GM19397 (cell line): ENCODE measurements at regions not wholly inside any gene's neighbourhood (a gene's known extent, or its start where the extent isn't known, plus 50 kb on each side); places are given as distances from the start of the nearest gene placed in this dataset.
"Not testable (repeated sequence)": the region's sequence is repeated elsewhere in the genome, so short reads cannot be mapped to it uniquely, and the experiment has no call there.

Experiments
- ATAC-seq: cut with Tn5 transposase; IDR thresholded peaks from one replicate; pipeline ENCODE4 v1.9.1; 2021; ENCODE audit warnings: mild to moderate bottlenecking, moderate library complexity; ENCODE audit not compliant: unreplicated experiment

DNA sequence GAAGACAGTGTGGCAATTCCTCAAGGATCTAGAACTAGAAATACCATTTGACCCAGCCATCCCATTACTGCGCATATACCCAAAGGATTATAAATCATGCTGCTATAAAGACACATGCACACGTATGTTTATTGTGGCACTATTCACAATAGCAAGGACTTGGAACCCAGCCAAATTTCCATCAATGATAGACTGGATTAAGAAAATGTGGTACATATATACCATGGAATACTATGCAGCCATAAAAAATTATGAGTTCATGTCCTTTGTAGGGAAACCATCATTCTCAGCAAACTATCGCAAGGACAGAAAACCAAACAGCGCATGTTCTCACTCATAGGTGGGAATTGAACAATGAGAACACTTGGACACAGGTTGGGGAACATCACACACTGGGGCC is 729.6 kb upstream of the ARPP21 start:
- ATAC-seq: not testable (repeated sequence)

DNA sequence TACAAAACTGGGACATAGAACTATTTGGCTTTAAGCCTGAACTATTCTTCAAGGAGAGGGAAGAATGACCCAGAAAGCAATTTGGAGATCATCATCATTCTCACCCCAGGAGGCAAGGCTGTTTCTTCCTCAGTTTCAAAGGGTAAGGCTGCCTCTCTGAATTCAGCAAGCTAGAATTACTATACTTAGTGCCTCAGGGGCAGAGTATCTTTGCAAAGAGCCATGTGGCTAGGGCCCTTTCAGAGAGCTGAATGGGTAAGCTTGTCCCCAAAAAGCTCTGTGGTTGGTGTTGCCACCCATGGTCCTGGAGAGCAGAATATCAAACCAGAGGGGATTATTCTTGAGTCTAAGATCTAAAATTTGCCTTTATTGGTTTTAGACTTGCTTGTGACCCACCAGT is 720.3 kb upstream of the ARPP21 start:
- no peak for ATAC-seq

DNA sequence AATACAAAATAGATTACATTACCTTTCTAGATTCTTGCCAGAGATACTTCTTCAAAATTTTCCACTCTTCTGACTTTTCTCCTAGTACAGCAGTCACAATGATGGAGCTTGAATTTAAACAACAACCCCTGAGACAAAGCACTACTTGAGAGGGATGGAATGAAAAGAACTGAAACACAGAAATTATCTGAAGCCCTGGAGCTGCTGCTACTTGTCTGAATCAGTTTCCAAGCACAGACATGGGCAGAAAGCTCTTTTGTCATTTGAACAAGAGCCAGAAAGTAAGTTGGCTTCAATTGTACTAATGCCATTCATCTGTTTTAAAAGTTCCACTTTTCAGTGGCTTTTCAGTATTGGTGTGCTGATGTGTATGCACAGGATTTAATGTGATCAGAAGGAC is 718.5 kb upstream of the ARPP21 start:
- ATAC-seq: no peak

DNA sequence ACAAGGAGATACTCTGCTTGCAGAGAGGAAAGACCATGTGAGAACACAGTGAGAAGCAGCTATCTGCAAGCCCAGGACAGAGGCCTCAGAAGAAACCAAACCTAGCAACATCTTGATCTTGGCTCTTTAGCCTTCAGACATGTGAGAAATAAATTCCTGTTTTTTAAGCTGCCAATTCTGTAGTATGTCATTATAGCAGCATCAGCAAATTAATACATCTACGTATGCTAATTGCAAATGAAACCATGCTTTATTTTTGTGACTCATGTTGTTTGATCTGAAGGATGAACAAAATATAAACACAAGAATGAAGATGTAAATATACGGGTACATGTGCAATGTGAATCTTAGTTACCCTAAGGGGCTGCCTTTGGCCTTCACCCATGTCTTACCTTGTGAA is 714.4 kb upstream of the ARPP21 start:
- ATAC-seq: no peak

DNA sequence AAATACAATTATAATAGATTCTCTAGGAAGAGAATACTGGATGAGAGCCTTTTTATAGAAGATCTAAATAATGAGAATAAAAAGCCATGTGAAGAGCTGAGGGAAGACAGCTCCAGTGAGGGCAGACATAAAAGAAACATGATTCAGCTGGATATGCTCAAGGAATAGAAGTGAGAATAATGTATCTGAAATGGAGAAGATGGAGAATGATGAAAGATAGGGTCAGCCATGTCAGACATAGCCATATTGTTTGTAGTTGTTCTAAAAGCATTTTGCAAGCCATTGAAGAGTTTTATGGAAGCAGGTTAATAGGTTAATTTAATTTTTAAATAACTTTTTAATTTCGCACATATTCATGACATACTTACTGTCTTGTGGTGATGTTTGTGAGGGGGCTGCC is 713.5 kb upstream of the ARPP21 start:
- ATAC-seq: no peak

DNA sequence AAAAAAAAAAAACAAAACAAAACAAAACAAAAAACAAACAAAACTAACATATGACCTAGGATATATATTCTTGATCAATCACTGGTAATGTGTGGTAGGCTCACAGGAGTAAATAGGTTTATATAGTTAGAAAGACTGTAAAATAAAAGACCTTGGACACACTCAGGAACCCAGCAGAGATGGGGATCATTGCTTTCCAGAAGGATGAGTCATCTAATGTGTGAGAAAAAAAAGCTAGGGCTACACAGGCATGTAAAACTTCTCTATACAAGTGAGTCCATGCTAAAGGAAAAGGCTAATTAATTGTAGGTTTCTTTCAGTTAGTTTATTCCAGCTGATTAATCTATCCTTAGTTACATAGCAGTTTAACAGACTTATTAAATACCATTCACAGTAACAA is 710.3 kb upstream of the ARPP21 start:
- ATAC-seq: no peak

DNA sequence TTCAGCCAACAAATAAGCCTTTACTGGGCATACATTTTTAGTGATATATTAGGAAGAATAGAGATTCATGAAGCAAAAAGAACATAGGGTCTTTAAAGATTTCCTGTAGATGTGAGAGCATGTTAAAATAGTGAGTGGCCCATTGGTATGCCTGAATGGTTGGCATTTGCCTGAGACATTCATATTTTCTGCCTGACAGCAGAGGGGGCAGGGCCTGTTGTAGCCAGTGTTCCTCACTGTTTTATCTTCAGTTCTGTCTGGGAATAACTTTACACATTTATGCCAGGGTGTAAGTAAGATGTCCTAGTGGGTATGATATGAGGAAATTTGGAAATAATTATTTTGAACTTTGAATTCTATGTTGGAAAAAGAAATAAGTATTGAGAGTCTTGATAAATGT is 704.7 kb upstream of the ARPP21 start:
- ATAC-seq: no peak

DNA sequence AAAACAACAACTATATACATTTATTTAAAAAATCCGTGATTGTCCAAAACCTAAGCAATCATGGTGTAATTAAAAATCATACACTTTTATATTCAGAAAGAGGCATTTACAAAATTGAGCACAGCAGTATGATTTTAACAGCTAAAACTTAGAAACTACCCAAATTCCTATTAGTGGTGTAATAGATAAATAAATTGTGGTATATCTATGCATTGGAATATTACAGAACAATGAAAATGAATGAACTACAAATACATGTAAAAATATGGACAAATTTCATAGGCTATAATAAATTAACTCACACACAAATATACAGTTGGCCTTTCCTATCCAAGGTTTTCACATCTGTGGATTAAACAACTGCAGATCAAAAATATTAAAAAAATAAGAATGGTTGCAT is 700.5 kb upstream of the ARPP21 start:
- no peak for ATAC-seq

DNA sequence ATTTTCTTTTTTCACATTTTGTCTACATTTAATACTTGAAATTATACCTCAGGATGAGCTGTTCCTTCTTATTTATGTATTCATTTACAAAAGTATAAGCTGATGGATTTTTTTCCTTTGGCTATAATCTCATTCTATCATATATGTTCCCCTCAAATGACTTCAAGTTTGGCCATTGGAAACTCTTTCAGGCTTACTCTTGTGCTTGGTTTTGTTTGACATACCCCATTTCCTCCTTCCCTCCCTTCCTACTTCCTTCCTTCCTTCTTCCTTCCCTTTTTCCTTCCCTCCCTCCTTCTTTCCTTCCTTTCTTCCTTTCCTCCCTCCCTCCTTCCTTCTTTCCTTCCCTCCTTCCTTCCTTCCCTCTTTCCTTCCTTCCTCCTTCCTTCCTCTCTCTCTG is 697.1 kb upstream of the ARPP21 start:
- ATAC-seq: no peak

DNA sequence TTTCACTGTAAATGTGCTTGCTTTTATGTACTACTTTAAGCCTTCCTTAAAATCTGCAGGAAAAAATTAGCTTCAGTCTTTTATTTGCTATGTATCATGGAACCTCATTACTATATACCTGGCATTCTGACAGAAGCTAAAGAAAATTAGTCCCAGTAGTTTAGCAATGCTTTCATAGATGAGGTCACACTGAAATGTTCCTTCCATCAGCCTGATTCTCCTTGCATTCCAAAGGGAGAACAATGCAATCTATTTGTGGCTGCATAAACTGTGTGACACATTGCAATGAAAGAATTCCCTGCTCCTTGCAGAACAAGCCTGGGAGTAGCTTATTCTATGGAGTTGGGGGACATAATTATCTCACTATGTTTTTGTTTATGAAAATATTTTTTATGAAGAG is 691.5 kb upstream of the ARPP21 start:
- no peak for ATAC-seq

DNA sequence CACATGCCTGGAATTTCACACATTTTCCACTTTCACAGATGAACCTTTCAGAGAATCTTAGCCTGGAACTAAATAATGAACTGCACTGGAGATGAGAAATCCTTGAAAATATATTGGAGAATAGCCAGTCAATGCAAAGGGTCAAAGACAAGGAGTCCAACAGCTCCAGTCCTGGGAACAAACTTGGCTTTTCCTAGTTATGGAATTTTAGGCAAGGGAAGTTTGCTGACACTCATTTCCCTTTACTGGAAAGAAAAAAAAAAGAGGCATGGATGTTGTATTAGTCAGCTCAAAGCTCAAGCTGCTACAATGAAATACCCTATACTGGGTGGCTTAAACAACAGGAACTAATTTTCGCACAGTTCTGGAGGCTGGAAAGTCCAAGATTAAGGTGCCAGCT is 690.8 kb upstream of the ARPP21 start:
- ATAC-seq: no peak

DNA sequence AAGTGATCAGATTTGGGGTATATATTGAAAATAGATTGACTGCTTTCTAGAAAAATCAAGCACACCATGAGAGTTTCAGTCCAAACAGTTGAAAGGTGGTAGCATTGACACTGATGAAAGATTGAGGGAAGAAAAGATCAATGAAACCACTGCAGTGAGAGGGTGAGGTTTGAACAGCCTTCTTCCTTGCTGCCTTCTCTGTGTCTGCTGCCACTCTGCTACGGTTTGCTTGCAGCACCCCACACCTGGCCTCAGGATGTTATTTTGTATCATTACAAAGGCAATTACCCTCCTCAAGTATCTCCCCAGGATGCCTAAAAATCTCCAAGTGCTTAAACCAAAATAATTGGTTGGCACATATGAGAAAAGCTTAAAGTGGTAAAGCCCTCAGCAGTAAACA is 683.6 kb upstream of the ARPP21 start:
- ATAC-seq: no peak

DNA sequence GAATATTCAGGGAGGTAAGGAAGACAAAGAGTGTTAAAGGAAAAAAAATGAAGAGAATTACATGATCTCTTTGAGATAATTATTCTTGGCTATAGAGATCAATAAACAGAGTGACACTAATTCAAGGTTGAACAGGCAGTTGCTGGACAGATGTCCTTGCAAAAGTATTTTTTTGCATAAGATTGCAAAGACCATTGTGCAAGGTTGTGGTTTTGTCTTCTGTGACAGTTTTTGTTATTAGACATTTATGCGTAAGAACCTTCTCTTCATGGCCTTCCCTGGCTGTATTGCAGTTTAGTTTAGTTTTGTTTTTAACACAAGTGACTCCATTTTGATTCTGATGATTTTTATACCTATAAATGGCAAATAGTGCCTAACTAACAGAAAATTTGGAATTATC is 682.8 kb upstream of the ARPP21 start:
- ATAC-seq: no peak

DNA sequence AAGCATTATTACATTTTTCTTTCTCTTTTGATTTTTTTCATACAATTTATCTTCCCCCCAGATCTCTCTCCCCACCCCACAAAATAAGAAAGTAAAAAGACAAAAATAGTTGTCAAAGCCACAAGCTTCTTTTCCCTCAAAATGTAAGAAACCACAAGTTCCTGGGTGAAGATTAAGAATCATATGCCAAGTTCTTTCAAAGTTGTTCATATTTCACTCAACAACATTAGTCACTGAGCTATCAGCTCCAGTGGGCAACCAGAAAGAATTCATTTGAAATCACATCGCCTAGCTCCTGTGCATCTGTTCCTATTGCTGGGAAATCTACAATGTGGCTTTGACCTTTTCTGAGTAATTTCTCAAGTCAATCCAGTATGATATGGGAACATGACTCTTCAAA is 681.6 kb upstream of the ARPP21 start:
- no peak for ATAC-seq

DNA sequence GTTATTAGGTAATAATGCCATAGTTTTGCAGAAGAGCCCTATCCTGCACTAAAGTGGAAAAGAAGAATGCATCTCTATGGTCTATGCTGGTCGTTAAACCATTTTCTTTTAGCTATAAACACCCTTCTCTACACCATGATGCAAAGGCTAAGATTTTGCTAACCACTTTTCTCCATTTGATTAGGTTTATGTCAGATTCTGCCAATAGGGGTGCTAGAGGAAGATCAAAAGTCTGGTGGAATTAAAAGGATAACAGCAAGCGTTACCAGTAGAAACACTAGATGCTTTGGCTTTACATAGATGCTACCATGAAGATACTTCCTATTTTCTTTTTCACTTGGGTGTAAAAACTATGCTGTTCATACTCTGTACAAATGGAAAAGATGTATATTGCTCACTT is 669.8 kb upstream of the ARPP21 start:
- no peak for ATAC-seq

DNA sequence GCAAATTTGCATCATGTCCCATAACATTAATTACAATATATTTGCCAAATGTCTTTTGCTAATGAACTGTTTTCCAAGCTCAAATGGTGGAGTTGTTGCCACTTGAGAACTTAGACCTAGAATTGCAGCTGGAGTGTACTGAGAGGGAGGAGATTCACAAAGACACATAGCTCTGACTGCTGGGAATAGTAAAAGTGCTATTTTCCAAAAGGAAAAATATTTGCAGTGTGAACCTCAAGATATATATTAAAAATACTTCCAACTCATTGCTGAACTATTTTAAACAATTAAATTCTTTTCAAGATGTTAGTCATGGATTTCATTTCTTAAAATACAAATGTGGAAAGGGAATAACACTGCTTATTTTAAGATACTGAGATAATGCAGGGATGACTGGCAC is 666.8 kb upstream of the ARPP21 start:
- ATAC-seq: no peak

DNA sequence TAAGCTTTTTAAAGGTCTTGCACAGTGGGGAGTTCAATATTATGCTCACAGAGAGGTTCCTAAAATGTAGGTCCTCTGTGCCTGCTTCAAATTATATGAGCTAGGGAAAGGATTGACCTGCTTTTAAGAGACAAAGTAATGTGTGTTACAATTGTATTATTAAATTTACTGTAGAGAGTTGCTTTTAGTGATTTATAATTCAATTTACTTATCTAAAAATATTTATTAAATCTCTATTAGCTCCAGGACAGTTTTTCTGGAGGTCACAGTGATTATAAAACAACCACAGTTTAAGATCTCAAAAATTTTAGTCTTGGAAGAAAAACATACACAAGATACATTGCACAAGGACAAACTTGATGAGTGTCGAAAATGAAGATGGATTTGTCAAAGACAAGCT is 665.7 kb upstream of the ARPP21 start:
- no peak for ATAC-seq

DNA sequence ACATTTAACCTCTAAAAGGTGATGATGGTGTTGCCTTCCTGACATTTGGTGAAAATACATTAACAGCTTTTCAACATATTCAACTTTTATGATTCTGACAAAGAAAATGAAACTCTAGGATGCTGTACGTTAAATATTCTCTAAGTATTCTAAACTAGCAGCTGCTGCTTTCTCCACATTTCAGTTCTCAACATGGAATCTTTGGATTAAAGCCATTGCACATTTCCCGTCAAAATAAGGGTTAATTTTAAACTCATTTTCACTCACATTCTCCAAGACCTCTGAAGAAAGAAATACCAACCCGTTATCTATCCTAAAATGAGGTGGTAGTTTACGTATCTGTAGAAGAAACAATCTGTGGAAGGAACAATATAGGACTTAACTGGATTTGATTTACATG is 655.7 kb upstream of the ARPP21 start:
- no peak for ATAC-seq

DNA sequence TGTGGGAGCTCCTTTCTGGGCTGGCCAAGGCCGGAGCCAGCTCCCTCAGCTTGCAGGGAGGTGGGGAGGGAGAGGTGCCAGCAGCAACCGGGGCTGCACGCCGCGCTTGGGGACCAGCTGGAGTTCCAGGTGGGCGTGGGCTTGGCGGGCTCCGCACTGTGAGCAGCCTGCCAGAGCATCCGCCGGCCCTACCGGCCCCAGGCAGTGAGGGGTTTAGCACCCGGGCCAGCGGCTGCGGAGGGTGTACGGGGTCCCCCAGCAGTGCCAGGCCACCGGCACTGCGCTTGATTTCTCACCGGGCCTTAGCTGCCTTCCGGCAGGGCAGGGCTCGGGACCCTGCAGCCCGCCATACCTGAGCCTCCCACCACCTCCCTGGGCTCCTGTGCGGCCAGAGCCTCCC is 651.0 kb upstream of the ARPP21 start:
- ATAC-seq: no peak

DNA sequence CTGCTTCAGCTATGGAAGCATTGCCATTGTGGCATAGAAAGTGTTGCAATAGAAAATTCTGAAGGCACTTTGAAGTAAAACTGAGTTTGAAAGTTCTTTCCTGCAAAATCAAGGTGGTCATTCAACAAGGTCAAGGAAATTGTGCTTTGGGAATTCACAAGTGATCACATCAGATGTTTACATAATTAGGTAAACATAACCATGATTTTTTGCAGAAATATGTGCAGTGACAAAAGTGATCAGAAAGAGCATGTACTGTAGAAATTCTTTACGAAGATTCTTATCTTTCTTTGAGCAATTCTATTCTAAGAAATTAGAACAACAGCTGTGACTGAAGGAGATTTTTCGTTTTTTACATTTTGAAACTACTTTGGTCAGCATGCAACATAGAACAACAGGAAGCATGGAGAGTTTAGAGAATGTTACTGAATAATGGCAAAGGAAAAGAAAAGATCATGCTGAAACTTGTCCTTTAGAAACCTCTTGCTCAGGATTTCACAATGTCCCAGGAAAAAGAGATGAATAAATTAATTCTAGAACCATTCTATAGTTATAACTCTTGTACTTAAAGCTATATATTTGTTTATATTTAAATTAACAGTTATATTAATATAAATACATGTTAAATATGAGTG is 643.4 kb upstream of the ARPP21 start:
- ATAC-seq: no peak

DNA sequence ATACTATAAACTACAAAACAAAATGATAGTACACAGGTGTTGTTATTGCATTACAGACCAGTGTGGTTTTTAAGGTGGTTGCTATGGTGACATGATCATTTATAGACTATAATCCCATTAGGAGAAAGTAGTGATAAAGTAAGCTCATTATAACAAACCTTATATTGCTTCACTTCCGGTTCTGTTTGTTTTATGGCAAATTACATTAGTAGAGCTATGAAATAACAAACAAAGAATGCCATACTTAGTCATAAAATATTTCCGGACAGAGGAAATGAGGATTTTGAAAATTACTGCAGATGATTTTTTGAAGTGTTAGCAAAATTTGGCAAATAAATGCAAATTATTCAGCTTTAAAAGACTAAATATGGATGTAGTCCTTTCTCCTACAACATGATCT is 640.4 kb upstream of the ARPP21 start:
- ATAC-seq: no peak

DNA sequence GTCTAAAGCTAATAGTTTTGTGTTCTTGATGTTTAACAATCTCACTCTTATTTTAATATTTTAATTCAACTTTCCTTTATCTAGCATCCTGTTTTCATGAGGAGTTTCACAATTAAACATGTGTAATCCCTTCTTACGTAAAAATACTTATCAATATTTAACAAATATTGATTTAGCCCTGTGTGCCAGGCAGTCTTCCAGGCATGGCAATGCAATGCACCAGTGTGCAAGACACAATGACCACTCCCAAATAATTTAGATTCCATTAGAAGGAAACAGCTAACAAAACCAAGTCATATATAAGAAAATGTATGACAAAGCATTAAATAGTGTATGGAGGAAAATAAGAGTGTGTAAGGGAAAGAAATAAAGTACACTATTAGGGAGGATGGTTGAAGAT is 627.1 kb upstream of the ARPP21 start:
- ATAC-seq: no peak

DNA sequence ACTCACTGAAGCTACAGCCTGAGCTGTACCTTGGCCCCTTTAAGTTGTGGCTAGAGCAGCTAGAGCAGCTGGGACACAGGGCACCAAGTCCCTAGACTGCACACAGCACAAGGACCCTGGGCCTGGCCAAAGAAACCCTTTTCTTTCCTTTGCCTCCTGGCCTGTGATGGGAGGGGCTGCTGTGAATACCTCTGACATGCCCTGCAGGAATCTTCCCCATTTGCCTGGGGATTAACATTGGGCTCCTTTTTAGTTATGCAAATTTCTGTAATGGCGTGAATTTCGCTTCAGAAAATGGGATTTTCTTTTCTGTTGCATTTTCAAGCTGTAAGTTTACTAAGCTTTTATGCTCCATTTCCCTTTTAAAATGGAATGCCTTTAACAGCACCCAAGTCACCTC is 611.2 kb upstream of the ARPP21 start:
- ATAC-seq: no peak
